Activated CD4-positive, CD25-positive, alpha-beta regulatory T cell treated with anti-CD3 and anti-CD28 coated beads, Interleukin-2, amount 50 U/mL, for 16 hours (primary cell): ENCODE measurements at regions not wholly inside any gene's neighbourhood (a gene's known extent, or its start where the extent isn't known, plus 50 kb on each side); places are given as distances from the start of the nearest gene placed in this dataset.
"Not testable (repeated sequence)": the region's sequence is repeated elsewhere in the genome, so short reads cannot be mapped to it uniquely, and the experiment has no call there.

Experiments used
- DNase-seq: peaks from one replicate; pipeline ENCODE4 v3.0.0-alpha.2; 2020; ENCODE audit warnings: low read depth, low spot score

- DNase-seq, result no peak
Measured at GRCh38 chr1:213678753-213679152, 309.0 kb upstream of the PROX1 start.

GRCh38 chr1:213679153-213679552 lies 308.6 kb upstream of the PROX1 start:
- DNase-seq, result no peak

- no peak for DNase-seq
Measured at GRCh38 chr1:213680677-213681325, 307.0 kb upstream of the PROX1 start.

- no peak for DNase-seq
Measured at GRCh38 chr1:213681788-213682340, 305.9 kb upstream of the PROX1 start.

GRCh38 chr1:213683529-213683928 lies 304.2 kb upstream of the PROX1 start:
- DNase-seq, result no peak

GRCh38 chr1:213684454-213684853 lies 303.3 kb upstream of the PROX1 start:
- no peak for DNase-seq

- DNase-seq, result no peak
Measured at GRCh38 chr1:213685992-213686582, 301.7 kb upstream of the PROX1 start.

- no peak for DNase-seq
Measured at GRCh38 chr1:213686983-213687382, 300.8 kb upstream of the PROX1 start.

- no peak for DNase-seq
Measured at GRCh38 chr1:213687832-213688231, 299.9 kb upstream of the PROX1 start.

GRCh38 chr1:213688655-213689054 lies 299.1 kb upstream of the PROX1 start:
- DNase-seq, result no peak

GRCh38 chr1:213689260-213689659 lies 298.5 kb upstream of the PROX1 start:
- DNase-seq, result no peak

- DNase-seq, result no peak
Measured at GRCh38 chr1:213690341-213690917, 297.3 kb upstream of the PROX1 start.

- no peak for DNase-seq
Measured at GRCh38 chr1:213692321-213692720, 295.5 kb upstream of the PROX1 start.

GRCh38 chr1:213693864-213694263 lies 293.9 kb upstream of the PROX1 start:
- no peak for DNase-seq

- DNase-seq, result no peak
Measured at GRCh38 chr1:213697192-213697802, 290.5 kb upstream of the PROX1 start.

GRCh38 chr1:213698092-213698702 lies 289.6 kb upstream of the PROX1 start:
- DNase-seq, result no peak

GRCh38 chr1:213702703-213703102 lies 285.1 kb upstream of the PROX1 start:
- DNase-seq, result no peak

GRCh38 chr1:213704941-213705340 lies 282.8 kb upstream of the PROX1 start:
- DNase-seq, result no peak

- not testable (repeated sequence) for DNase-seq
Measured at GRCh38 chr1:213711833-213712490, 275.8 kb upstream of the PROX1 start.

GRCh38 chr1:213714645-213715044 lies 273.1 kb upstream of the PROX1 start:
- no peak for DNase-seq

GRCh38 chr1:213715182-213715581 lies 272.6 kb upstream of the PROX1 start:
- DNase-seq, result no peak

- no peak for DNase-seq
Measured at GRCh38 chr1:213719462-213719861, 268.3 kb upstream of the PROX1 start.
